Inferior parietal cortex (tissue), 1 donor: ENCODE measurements at regions not wholly inside any gene's neighbourhood (a gene's known extent, or its start where the extent isn't known, plus 50 kb on each side); places are given as distances from the start of the nearest gene placed in this dataset.

Experiments used
- DNase-seq: peaks from one replicate; pipeline ENCODE4 v3.0.0-alpha.2; 2016; ENCODE audit errors: extremely low spot score

DNA sequence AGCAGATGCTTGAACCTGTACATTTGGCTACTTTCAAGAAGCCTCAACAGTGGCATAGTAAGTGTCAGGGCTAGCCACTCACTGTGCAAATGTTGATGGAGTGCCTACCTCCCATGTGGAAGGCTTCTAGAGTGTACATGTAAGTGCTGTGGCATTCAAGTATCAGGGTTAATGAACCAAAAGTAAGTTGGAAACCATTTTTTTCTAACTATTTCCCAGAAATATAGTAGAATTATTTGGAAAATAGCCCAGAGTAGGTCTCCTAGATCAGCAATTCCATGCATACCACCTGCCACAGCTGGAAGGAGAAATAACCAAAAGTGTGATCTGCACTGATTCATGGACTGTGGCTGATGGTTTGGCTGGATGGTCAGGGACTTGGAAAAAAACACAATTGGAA is 53.3 kb downstream of the FOXD1 start:
- no peak for DNase-seq

DNA sequence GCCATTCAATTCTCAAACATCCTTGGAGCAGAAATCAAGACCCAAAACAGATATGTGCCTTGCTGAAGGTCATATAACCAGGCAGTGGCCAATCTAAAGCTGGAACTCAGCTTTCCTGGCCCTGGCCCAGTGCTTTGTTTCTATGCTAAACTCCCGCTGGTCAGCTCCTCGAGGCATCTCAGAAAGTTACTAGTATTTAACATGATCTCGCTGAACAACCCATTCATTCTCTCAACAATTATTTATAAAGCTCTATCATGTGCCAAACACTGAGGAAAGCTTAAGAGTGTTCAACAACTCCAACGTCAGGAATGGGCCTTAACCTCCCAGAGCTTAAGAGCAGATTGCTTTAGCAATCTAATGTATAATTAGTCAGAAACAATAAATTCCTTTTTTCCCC is 54.0 kb downstream of the FOXD1 start:
- DNase-seq: no peak

DNA sequence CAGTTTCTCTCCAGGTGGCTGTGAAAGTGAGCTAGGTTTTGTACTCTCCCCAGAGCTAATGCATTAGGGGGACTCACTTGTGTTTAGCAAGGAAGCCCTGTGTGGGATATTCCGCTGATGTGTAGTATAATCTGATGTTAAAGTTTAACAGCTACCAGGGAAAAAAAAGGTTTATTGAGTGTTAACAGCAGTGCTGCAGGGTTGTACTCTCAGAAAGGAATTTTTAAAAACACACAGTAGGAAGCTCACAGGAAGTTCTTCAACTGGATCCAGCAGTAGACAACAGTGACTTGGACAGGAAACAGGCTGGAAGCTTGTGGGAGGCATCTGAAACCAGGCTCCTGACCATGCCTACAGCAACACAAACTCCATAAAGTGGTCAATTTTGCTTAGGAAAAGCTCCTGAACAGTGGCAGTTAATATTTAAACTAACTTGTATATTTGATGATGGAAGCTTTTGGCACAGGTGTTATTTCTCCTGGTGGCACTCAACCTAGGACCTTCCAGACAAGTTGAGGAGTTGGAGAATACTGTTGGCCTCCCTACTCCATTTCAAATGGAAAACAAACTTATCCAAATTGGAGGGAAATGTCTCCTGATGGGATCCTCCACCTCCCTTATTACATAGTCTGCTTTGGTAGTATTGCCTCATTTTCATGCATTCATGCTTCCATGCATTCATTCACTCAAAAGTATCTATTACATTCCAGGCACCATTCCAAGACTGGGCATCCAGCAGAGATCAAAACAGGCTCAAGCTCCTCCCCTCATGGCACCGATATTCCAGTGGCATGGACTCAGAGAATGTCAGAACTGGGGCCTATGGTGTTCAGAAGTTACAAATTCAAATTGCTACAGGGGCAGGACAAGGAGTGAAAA is 54.7 kb downstream of the FOXD1 start:
- no peak for DNase-seq

DNA sequence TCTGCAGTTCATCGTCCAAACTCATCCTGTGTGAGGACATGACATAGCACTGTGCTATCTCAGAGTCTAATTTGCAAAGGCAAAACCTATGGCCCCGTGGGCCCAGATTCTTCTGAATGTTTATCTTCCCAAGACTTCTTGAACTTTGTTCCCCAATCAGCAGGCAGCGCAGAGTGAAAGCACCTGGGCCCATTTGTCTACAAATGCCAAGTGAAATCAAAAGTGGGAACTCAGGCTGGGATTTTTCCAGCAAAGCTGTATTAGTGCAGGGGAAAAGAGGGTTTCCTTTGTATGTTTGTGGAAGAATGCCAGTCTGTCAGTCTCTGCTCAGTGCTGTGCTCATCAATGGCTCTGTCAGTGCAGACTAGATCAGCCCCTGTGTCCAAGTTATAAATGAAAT is 55.8 kb downstream of the FOXD1 start:
- no peak for DNase-seq

DNA sequence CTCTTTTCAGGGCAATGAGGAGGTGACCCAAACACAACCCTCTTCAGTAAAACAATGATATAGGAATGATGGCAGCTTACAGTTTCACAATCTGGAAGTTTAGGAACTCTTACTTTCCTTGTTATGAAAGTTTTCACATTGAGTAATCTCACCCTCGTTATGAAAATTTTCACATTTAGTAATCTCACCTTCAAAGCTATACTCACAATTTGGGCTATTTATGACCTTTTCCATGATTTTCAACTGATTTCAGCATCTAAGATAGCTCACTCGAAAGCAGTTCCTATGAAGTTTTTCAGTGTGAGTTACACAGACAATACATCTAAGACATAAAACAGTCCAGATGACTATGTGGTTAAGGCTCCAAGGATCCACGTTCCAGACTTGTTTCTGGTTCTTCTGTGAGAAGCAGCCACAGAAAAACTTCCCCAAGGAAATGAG is 57.1 kb downstream of the FOXD1 start:
- no peak for DNase-seq

DNA sequence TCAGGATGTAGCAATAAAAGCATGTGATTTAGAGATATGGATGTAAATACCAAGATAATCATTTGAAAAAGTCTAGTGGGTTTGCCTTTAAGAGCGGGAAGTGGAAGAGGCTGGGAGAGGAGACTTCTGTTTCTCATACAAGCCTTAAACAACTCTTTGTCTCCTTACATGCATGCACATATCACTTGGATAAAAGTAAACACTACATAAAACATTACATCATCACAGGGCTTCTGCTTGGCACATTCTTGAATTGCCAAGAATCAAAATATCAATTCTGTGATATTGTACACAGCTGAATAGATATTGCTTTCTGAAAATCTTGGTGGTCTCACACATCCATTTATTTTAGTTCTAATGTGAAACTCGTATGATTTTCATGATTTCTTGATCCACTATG is 57.6 kb downstream of the FOXD1 start:
- no peak for DNase-seq

DNA sequence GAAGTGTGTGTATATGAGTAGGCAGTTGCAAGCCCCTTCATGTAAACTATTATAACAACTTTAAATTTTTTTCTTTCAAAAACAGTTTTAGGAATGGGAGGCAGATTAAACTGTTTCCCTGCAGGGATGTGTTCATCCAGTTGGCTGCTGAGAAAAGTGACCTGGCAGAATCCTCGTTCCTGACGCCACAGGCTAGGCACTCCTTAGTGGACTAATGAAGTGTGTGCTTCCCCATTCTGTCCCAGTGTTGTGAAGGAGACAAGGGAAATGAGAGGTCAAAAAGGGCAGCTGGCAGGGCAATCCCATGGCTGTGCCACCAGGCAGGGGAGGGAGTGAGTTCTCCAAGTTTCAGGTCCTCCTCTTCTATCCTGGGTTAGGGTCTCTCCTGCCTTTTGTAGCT is 59.8 kb downstream of the FOXD1 start:
- no peak for DNase-seq

DNA sequence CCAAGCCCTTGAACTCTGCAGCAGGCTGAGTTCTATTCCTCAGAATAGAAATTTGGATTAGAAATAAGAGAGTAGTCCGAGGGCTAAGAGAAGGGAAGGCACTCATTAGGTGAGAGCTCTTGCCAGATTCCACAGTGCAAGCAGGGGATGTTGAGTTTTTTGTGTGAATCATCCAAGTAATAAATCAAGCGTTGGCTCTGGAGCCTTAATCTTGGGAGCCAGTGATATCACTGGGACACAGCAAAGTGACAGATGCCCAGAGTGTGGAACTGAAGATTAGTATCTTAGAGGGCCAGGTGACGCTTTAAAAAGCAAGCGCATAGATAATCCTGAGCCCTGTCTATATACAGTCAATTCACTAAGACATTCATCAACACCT is 60.3 kb downstream of the FOXD1 start:
- no peak for DNase-seq

DNA sequence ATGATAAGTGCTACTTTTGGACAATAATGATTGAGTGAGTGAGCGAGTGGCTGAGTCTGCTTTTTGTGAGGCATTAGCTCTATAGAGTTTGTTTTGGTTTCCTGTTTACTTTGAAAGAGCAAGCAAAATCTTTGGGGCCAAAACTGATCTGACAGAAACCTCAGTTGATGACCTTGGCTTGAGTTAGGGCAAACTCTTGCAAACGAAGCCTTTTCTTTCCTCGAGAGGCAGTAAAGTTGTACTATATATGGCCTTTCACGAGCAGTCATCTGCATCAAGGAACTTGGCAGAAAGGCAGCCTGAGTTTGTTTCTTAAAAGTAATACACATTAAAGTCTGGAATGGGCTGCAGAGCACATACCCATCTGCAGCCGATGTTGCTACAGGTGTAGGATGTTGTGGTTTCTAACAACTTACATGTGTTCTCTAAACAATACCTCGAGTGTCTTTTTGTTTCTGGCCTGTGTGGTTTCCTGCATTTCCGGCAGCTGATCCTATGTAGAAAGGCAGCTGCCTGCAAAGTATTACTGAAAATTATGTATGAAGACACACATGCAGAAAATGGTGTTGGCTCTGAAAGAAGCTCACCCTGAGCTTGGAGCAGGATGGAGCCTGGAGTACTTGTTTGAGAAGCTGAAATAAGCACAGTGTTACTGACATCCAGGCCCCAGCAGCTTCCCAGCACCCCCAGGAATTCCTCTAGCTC is 60.8 kb downstream of the FOXD1 start:
- no peak for DNase-seq

DNA sequence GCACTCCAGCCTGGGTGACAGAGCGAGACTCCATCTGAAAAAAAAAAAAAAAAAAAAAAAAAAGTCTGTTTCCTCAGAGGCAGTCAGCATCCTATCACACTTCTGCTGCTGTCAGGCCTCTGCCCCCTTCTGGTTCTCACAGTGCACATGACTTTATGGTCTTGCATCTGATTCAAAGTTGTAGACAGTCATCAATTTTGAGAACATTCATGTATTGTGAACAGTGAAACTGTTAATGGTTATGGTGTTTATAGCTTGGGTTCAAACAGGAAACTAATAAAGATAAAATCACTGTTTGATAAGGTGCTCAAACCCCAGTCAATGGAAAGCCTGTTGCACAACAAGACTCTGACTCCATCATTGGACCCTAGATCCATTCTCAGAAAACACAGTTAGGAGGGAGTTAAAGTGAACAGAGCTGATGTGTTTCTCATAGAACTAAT is 61.4 kb downstream of the FOXD1 start:
- DNase-seq: no peak

DNA sequence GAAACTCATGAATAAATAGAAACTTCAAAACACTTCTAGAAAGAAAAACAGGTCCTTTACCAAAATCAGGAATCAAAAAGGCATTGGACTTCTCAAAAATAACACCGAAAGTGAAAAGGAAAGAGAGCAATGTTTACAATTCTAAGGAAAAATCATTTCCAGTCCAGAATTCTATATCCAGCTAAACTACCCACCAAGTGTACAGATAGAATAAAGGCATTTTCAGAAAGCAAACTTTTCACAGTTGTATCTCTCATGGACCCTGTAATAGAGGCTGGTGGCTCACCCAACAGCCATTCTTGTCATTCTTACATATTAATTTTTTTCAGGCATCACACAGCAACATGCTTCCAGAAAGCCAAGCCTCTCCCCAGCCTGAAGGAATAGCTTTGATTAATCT is 63.7 kb downstream of the FOXD1 start:
- DNase-seq: no peak

DNA sequence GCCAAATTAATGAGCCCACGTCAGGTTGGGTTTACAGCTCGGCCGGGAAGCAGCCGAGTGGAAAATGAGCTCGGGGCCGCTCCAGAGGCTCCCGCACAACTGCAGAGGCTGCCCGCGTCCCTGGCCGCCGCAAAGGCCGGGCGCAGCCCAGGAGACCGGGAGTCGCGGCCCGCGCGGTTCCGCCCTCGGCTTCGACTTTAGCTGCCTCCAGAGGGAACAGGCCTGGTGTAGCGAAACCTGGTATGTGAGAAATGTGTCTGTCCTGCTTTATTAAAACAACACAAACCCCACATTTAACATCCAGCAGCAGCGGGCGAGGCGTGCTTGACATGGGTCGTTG is 66.2 kb downstream of the FOXD1 start:
- no peak for DNase-seq

DNA sequence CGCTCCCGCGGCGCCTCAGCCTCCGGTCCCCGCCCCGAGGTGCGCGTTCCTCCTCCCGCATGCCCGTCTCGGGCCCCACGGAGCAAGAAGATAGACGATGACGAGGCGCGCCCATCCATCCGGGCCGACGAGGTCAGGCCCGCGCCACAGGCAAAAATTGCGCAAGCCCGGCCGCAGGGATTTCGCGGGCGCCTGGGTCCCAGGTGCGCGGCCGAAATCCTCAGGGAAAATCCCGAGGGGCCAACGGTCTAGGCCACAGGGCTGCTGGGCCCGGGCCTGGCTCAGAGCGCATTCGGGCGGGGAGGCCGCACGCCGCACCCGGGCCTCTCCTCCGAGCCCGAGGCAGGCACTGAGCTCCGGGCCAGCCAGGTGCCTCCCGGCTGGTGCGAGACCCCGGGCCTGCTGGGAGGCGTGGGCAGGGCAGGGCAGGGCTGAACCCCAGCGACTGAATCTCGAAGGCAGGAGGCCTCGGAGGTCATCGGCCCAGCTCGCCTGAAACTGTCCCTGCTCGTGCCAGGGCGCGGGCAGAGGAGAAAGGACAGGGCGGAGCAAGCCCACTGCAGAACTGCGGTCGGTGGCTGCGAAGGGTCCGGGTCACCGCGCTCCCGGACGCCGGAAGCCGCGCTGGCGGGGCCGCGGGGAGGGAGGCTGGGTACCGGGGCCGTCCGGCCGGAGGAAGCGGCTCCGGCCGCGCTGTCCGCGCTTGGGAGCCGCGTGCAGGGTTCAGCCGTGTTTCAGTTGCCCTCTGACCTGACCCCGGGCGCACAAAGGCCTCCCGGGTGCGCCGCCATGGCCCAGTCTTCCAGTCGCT is 66.8 kb downstream of the FOXD1 start:
- no peak for DNase-seq

DNA sequence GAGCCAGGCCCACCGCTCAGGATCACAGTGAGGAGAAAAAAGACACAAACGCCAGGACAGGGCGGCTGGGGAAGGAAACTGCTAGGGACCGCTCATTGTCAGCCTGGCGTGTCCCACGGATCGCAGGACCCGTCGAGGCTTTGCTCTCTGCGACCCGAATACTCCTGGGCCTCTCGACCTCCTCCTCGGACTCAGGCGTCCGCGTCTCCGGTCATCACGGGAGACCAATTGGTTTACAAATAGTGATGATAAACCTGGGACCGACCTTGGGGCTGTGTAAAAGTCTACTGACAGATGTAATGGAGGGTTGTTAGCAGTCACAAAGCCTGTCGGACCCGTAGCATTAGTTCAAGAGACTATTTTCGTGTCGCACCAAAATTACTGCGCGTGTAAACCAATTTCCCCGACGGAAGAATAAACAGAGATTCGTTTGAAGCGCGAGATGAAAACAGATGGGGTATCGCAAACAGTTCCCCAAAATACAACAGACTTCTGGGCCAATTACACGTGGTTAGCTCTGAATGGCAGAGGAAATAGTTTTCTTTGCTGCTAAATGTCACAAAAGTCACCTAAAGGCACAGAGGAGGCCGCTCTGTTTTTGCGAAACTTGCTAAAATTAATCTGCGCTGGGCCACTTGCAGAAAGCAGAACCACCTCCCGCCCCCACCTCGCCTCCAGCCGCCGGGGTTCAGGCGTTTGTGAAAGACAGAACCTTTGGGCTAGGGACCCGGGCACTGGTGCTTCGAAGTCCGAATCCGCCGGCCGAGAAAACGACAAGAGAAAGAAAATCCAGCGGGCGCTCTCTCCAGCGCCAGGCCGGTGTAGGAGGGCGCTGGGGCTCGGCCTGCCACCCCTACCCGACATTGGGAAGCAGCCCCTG is 67.6 kb downstream of the FOXD1 start:
- no peak for DNase-seq

DNA sequence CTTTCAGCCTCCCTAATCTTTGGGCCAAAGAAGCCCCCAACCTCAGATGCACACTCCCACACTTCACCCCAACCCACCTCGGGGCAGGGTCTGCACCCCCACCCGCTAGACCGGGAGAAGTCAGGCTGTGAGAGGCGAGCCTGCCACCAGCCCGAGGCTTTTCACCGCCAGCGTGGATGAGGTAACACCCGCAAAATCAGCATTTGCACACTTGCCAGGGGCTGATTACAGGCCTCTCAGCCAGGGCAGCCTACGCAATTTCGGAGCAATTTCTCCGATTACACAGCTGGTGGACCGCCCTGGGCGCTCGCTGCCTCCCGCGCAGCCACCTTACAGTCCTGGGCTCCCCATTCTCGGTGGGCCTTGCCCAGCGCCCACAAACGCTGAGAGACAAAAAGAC is 68.5 kb downstream of the FOXD1 start:
- DNase-seq: no peak

DNA sequence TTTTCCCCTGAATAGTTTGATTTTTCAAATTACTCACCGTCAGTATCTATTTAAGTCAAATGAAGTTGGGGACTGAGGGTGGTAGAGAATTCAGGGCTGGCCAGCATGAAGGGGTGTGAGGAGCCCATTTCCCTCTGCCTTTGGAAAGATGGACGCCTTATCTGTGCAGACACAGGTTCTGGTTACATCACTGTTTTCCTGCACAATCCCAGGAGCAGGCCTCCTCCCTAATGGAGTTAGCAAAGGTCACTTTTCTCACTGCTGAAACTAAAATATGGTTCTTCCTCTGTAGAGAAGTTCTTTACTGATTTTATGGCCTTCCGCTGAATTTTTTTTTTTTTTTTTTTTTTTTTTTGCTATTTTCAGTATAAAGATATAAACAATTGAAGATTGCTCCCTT is 69.1 kb downstream of the FOXD1 start:
- no peak for DNase-seq

DNA sequence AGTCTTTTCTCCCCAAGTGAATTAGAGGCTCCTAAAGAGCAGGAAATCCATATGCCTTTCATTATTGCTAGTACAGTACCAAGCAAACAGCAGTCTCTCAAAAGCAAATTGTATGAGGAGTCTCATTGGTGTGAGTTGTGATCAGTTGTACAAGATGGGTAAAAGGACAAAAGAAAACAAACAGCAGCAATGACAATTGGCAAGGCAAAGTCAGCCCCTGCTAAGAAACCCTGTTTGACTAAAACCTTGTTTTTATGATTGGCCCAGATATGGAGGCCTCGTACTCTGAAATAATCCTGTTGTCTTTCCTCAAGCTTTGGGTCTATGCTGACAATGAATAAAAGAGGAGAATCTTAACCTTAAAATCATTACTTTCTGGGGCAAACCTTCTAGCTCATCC is 69.8 kb downstream of the FOXD1 start:
- no peak for DNase-seq

DNA sequence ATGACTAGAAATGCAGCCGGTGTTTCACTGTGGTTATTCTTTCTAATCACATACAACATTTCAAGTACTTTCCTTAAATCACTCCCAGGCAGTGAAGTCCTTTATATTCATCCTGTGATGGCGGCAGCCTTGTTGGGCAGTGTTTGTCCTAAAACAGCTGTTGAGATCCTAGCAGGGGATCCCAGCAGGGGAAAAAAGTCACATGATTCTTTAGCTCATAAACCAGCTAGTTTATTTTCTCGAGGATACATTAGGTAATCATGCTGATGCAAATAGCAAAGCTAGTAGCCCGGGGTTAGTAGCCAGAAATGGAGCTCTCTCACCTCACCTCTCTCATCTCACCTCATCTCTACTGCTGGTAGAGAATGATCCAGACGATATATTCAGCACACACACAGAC is 70.5 kb downstream of the FOXD1 start:
- no peak for DNase-seq

DNA sequence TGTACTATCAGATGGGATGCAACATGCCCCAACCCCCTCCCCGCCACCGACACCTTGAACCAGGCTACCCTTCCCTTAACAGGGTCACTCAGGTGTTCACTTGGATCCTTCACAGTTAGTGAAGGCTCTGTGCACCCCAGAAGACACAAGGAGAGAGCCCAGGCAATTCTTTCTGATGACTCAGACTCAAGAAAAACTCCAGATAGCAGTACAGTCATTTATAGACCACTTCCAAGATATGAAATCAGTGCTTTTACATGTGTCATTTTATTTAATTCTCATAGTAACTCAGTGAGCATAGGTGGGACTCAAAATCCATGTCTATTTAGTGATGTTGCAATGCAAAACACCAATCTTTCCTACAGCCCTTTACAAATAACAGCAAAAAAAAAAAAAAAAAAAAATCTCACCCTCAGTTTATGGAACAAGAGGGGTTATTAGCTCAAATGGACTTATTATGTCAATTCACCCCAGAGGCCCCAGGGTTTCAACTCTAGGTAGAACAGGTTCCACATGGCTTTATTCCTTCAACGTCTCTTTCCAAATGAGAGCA is 71.9 kb downstream of the FOXD1 start:
- DNase-seq: no peak

DNA sequence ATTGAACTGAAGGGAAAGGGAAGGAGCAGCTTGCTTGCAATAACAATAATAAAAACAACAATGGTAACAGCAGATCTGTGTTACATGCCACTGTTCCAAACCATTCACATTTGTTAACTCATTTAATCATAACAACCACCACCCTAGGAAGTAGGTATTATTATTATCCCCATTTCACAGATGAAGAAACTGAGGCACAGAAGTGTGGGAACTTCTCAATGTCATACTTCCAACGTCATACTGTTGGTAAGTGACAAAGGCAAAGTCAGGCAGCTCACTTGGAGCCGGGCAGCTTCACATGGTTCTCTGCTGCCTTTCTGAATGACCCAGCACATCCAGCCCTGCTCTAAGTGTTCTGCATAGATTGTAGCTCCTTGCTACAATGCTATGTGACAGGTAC is 72.6 kb downstream of the FOXD1 start:
- DNase-seq: no peak

DNA sequence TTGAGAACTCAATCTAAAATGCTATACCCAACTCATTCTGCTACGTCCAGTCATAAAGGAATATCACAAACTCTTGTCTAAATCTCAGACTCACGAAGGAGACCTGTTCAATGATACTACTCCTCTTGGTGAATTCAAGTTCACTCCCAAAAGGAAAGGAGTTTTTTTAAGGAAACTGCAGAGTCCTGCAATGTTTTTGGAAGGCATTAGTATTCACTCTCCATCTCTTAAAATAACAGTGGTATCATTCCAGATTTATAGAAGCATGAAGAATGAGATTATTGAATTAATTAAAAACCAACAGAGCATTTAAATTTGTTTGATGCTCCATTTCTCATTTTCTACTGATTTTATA is 73.4 kb downstream of the FOXD1 start:
- no peak for DNase-seq
